ENCODE measurements at regions not wholly inside any gene's neighbourhood (a gene's known extent, or its start where the extent isn't known, plus 50 kb on each side); places are given as distances from the start of the nearest gene placed in this dataset.
A peak's percentile ranks its signal among the peaks of the same experiment; 100 is the strongest.
"Not testable (repeated sequence)": the region's sequence is repeated elsewhere in the genome, so short reads cannot be mapped to it uniquely, and the experiment has no call there.

- no peak for DNase-seq (ENCODE audit: low read depth)
- Histone ChIP-seq H3K4me3 (ENCODE audit: low read depth, low read length) (no peak overlapping the region), H3K36me3 (ENCODE audit: control insufficient read depth, insufficient read depth, low read length) (no peaks in the 10 kb centered on the region), H3K27me3 (ENCODE audit: control insufficient read depth, insufficient read depth, low read length) (no peaks in the 10 kb centered on the region)
- no peak for TF ChIP-seq CTCF (IDR thresholded peaks at IDR 0.05; ENCODE audit: insufficient read depth, low read length, severe bottlenecking)
- no peak for FAIRE-seq
These were observed 601.4 kb downstream of the GABRG2 start for GRCh38 chr5:162668926-162669325.

DNA sequence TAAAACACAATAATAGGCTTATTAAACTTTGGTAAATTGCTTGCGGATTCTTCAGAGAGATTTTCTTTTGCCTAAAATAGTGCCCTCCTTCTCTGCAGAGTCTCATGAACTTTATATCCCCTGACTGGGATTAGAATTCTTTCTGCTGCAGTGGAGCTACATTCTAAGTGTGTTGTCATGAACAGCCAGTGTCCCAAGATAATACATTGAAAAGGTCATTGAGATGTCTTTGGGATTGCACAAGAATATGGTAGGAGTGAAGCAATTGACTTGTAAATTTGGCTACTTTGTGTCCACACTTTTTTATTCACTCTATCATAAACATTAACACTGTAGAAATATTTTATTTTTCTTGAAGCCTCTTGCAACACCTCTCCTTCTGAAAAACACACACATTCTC, 604.5 kb downstream of the GABRG2 start:
- DNase-seq (ENCODE audit: low read depth) (no peak), FAIRE-seq (no peak)
- Histone ChIP-seq H3K4me3 (ENCODE audit: low read depth, low read length) (no peak overlapping the region), H3K36me3 (ENCODE audit: control insufficient read depth, insufficient read depth, low read length) (no peaks in the 10 kb centered on the region), H3K27me3 (ENCODE audit: control insufficient read depth, insufficient read depth, low read length) (no peaks in the 10 kb centered on the region)
- no peak for TF ChIP-seq CTCF (IDR thresholded peaks at IDR 0.05; ENCODE audit: insufficient read depth, low read length, severe bottlenecking)

DNA sequence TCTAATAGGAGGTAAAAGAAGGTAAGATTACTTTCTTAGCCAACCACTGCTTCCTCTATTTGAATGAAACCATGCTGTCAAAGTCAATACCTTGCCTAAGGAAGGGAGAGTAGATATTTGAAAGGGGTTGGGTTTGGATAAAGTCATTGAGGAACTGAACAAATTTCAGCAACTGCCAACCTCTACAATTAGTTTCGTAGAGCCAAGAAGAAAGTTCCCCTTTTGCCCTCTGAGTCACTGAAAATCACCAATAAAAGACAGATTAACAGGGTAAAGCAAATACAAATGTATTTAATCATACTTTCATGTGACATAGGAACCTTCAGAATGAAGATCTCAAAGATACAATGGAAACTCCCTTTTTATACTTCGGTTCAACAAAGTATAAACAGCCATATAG, 615.7 kb downstream of the GABRG2 start:
- FAIRE-seq = no peak
- Histone ChIP-seq H3K4me3 (ENCODE audit: low read depth, low read length) (no peak overlapping the region), H3K27me3 (ENCODE audit: control insufficient read depth, insufficient read depth, low read length) (no peaks in the 10 kb centered on the region), H3K36me3 (ENCODE audit: control insufficient read depth, insufficient read depth, low read length) (no peaks in the 10 kb centered on the region)
- DNase-seq (ENCODE audit: low read depth) = peak; percentile 1
- no peak for TF ChIP-seq CTCF (IDR thresholded peaks at IDR 0.05; ENCODE audit: insufficient read depth, low read length, severe bottlenecking)

DNA sequence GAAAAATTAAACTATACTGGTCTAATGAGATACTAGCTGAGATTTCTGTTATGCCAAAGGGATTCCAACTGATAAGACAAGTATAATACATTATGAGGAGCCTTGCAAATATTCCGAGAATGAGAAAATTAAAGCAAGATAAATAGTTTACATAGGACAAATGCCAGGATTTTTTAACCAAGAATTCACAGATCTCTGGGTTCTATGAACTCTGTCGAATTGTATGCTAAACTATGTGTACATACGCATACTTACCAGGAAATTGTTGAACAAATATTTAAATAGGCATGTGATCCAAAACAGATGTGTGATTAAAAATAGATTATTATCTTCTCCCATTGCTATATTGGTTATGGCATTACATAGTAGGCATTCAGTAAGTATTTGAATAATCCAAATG, 616.6 kb downstream of the GABRG2 start:
- DNase-seq (ENCODE audit: low read depth) (no peak), FAIRE-seq (no peak)

GRCh38 chr5:162685302-162685701, 617.7 kb downstream of the GABRG2 start:
- H3K36me3 ChIP-seq (ENCODE audit: control insufficient read depth, insufficient read depth, low read length) = no peaks in the 10 kb centered on the region
- FAIRE-seq (no peak), DNase-seq (ENCODE audit: low read depth) (no peak)
- no peaks in the 10 kb centered on the region for H3K27me3 ChIP-seq (ENCODE audit: control insufficient read depth, insufficient read depth, low read length)
- H3K4me3 ChIP-seq (ENCODE audit: low read depth, low read length) = no peak overlapping the region
- TF ChIP-seq CTCF (IDR thresholded peaks at IDR 0.05; ENCODE audit: insufficient read depth, low read length, severe bottlenecking) = no peak

More for the DNA sequence above, 616.6 kb downstream of the GABRG2 start:
- H3K27me3 ChIP-seq (ENCODE audit: control insufficient read depth, insufficient read depth, low read length) = no peaks in the 10 kb centered on the region
- no peak overlapping the region for H3K4me3 ChIP-seq (ENCODE audit: low read depth, low read length)
- no peak for TF ChIP-seq CTCF (IDR thresholded peaks at IDR 0.05; ENCODE audit: insufficient read depth, low read length, severe bottlenecking)
- no peaks in the 10 kb centered on the region for H3K36me3 ChIP-seq (ENCODE audit: control insufficient read depth, insufficient read depth, low read length)

- not testable (repeated sequence) for H3K27me3 ChIP-seq (ENCODE audit: control insufficient read depth, insufficient read depth, low read length); H3K36me3 ChIP-seq (ENCODE audit: control insufficient read depth, insufficient read depth, low read length); H3K4me3 ChIP-seq (ENCODE audit: low read depth, low read length); FAIRE-seq; DNase-seq (ENCODE audit: low read depth)
These were observed 628.7 kb downstream of the GABRG2 start for GRCh38 chr5:162696272-162696671.
